Suppressor macrophage (primary cell): ENCODE measurements at regions not wholly inside any gene's neighbourhood (a gene's known extent, or its start where the extent isn't known, plus 50 kb on each side); places are given as distances from the start of the nearest gene placed in this dataset.

Source experiments
- DNase-seq, 4 experiments: peaks; one replicate each; pipeline ENCODE4 v3.0.0-alpha.2; 2020 to 2022

DNA sequence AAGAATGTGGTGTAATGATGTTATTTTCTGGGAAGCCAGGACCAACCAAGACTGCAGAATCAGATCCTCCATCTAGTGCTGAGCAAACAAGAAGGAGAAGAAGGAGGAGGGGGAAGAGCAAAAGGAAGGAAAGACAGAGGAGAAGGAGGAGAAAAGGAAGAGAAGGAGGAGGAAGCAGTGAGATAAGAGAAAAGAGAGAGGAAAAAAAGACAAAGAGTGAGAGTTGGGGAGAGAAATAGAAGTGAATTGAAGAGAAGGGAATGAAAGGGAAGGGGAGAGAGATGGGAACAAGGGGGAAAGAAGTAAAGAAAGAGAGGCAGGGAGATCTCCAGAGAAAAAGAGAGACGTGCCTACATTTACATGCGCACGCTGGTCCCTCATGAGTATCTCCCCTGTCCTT, 153.5 kb downstream of the MN1 start:
- no peak for DNase-seq

DNA sequence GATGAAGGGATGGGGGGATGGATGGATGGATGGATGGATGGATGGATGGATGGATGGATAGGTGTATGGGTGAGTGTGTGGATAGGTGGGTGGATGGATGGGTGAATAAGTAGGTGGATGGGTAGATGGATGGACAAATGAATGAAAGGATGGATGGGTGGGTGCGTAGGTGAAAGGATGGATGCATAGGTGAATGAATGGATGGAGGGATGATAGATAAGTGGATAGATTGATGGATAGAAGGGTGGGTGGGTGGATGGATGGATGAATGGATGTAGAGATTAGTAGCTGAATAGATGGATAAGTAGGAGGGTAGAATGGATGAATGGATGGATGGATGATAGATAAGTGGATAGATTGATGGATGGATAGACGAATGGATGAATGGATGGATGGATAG, 152.7 kb downstream of the MN1 start:
- no peak for DNase-seq

DNA sequence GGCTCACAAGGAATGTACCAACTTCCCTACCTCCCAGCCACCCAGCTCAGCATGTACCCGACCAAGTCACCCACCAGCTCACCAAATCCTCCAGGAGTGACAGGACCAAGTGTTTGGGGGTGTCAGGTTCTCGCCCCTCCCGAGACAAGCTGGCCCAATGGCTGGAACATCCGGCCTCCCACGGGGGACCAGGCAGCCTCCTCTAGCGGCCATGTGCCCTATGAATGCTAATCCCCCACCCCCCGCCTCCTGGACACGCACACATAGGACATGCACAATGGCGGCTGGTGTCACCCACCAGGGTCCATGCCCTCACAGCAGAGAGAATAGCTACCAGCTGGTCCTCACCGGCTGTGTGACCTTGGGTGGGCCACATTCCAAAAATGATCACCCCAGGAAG, 151.0 kb downstream of the MN1 start:
- DNase-seq: no peak

DNA sequence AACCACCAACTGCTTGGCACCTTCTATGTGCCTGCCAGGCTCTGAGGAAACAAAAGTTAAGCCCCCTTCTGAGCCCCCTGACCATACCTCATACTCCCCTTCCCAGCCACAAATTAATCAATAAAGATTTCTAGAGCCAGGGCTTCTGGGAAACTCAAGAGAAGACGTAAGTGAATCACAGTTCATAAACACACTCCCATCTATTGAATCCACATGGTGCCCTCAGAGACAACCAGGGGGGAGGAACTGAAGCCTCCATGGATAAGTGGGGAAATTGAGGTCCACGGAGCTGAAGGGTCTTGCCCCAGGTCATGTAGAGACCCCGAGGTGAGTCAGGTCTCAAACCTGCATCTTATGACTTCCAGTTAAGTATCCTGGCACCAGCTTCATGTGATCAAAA, 150.6 kb downstream of the MN1 start:
- DNase-seq: no peak

DNA sequence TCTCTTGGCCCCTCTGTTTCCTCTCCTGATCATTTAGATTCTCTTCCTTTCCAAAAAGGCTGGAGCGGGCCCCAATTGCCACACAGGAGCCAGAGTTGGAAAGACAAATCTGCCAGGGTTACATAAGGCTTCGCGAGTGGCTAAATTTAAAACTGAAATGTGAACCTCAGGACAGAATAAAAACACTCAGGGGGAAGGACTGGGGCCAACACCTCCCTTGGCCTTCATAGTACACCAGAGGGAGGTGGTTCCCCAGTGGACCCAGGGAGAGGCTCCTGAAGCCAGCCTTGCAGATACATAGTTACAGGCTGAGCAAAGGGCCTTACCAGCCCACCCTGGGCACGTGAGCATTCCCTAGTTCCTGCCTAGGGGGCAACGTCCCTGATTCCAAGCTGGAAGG, 150.1 kb downstream of the MN1 start:
- no peak for DNase-seq

DNA sequence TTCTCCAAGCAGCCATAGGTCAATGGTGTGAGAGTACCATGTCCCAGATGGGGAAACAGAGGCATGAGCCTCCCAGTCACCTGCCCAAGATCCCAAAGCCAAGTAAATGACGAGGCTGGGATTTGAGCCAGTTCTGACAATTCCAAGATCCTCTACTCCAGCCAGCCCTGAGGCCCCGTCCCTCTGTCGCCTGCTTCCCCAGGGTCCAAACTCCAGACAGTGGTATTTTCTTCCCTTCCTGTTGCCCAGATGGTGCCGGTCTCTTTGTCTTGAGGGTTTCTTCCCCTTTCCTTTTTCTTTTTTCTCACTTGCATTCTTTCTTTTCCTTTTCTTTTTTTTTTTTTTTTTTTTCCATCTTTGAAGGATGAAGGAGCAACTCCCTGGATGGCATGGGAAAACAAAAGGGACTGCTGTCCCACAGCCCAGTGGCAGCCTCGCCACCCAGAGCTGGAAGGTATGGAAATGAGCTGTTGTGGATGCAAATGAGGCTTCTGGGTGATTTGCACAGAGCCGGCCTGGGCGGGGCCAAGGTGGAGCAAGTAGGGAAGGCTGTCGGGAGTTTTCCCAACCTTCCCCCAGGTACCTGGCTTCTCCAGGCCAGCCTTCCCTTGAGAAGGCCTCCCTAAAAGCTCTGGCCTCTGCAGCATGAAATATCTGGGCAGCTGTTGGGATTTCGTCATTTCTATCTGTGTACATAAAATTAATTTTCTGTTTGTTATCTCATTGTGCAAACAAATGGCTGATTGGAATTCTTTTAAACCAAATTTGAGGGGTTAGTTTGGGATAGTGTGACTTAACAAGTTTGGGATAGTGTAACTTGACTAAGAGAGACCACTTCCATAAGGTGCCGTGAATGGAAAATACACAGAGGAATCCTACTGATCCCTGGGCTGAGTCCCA, 146.8 kb downstream of the MN1 start:
- DNase-seq: no peak

DNA sequence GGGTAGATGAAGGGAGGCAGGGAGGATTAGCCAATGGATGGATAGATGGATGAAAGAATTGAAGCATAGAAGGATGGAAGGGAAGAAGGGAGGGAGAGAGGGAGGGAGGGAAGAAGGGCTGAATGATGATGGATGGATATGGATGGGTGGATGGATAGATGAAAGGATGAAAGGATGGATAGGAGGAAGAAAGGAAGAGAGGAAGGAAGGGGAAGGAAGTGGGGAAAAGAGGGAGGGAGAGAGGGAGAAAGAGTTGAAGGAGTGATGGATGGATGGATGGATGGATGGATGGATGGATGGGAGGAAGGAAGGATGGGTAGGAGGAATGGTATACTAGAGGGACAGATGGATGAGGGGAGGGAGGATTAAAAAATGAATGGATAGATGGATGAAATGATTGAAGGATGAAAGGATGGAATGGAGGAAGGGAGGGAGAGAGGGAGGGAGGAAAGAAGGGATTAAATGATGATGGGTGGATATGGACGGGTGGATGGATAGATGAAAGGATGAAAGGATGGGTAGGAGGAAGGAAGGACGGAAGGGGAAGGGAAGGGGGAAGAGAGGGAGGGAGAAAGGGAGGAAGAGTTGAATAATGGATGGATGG, 145.9 kb downstream of the MN1 start:
- DNase-seq: no peak

DNA sequence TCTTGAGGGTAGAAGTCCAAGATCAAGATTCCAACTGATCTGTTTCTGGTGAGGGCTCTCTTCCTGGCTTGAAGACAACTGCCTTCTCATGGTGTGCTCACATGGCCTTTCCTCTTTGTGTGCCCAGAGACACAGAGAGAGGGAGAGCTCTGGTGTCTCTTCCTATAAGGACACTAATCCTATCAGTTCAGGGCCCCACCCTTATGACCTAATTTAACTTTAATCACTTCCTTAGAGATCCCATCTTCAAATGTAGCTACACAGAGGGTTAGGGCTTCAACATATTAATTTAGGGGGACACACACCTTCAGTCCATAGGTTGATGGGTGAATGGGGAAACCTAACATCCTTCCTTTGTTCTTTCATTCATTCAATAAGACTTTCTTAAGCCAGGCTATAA, 144.6 kb downstream of the MN1 start:
- DNase-seq: no peak

DNA sequence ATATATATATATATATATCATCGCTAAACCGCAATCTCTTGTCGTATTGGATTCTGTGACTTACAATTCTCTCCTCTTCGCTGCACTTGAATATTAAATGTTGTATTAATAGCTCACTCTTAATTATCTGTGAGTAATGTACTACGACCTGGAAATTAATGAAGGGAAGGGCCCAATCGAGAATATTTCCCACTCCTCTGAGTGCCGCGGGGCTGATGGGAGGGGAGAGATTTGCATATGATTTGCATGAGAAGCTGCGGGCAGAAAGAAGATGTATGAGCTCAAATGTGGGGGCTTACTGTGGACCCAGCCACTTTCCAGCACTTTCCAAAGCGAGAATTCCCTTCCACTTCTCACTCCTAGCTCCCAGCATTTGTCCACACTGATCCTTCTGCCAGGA, 141.2 kb downstream of the MN1 start:
- no peak for DNase-seq

DNA sequence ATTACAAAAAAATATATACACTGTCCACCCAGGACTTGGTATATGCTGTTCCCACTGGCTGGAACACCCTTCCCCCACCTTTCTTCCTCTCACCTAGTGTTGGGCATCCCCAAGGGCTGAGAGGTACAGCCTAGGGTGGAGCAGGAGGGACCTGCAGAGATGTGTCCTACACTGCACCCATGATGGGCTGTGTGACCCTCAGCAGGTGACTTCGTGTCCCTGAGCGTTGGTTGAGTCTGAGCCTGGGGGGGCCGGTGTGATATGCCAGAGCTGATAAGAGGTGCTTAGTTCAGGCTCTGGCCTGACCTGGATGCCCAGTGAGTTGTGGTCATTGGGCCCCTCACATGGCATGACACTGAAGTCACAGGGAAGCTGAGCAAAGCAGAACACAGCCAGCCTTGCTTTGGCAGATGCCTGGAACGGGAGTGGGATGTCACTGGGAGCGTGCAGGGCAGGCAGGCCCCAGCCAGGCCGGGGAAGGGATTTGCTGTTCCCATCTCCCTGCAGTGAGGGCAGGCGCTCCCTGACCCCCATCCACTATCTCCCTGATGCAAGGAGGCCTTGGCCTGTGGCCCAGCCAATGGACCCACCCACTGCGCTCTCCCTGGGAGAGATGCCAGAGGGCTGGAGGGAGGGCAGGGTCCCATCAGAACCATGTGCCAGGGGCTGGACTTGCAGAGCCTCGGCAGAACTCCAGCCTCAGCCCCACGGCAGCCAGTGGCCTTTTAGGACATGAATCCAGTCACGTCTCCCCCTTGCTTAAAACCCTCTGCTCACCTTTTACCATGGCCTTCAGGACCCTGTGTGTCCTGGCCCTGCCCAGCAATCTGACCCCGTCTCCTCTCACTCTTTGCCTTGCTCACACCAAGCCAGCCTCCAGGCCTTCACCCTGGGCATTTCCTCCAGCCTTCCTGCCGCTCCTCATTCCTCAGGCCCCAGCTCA, 138.9 kb downstream of the MN1 start:
- no peak for DNase-seq

DNA sequence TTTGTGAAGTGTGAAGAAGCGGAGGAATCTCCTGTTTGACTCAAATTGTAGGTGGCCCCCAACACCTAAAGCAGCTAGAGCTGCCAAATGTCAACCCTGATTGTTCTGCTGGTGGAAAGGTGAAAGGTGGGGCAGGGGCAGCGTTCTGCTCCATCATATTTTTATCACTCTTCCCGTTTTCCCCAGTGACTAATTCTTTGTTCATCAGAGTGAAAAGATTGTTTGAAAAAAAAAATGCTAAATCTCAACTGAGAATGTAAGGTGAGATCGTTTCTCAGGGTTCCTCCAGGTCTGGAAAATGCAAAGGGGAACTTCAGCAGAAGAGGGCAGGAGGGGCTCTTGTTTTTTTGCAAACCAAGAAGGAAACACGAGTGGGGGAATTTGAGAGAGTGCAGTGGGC, 137.7 kb downstream of the MN1 start:
- DNase-seq: peak in 1 of 4 experiments; percentile 21

DNA sequence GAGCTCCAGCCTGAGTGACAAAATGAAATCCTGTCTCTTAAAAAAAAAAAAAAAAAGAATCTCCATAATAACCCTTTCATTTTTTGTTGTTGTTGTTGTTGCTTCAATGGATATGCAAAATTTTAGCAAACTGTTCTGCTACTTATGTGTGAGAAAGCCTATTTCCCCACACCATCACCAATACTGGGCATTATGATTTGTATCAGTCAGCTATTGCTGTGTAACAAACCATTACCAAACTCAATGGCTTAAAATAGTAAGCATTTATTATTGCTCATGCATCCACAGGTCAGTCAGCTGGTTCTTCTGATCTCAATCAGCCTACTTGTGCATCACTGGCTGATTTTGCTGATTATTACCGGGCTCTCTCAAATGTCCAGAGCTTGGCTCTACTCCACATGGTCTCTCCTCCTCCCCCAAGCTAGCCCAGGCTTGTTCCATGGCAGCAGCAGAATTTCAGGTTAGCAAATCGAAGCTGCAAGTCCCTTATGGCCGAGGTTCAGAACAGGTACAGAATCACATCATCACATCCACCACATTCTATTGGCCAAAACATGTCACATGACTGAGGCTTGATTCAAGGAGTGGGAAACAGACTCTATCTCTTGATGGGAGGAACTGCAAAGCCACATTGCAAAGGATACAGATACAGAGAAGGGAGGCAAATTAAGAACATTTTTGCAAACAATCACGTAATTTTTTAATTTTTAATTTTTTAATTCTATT, 135.1 kb downstream of the MN1 start:
- no peak for DNase-seq

DNA sequence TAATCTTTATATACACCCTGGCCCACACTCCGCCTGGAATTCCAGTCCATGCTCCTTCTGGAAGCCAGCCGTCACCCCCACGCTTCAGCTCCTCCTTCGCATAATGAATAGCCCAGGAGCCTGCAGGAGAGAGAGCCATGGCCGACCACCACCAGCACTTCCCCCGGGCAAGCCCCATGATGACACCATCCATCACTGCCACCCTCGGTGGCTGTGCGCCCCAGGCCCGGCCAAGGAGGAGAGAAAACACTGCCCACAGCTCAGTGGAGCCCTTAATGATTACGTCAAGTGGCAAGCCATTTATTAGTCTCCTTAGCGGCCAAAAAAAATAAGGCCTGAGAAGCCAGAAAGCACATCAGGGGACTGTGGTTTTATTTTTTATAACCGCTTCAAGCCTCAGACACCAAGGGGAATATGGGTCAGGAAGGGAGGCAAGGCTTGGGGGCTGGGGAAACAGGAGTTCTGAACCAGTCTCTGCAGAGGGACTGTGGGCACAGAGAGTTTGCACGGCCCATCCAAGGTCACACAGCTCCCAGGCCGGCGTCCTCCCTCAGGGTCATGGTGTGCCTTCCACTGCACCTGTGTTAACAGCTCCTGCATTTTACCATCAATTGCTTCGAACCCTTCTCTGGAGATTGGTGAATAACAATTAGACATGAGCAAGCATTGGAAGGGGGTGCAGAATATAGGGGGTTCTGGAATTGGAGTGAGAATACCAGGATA, 134.3 kb downstream of the MN1 start:
- peak in 1 of 4 experiments; percentile 24 for DNase-seq

DNA sequence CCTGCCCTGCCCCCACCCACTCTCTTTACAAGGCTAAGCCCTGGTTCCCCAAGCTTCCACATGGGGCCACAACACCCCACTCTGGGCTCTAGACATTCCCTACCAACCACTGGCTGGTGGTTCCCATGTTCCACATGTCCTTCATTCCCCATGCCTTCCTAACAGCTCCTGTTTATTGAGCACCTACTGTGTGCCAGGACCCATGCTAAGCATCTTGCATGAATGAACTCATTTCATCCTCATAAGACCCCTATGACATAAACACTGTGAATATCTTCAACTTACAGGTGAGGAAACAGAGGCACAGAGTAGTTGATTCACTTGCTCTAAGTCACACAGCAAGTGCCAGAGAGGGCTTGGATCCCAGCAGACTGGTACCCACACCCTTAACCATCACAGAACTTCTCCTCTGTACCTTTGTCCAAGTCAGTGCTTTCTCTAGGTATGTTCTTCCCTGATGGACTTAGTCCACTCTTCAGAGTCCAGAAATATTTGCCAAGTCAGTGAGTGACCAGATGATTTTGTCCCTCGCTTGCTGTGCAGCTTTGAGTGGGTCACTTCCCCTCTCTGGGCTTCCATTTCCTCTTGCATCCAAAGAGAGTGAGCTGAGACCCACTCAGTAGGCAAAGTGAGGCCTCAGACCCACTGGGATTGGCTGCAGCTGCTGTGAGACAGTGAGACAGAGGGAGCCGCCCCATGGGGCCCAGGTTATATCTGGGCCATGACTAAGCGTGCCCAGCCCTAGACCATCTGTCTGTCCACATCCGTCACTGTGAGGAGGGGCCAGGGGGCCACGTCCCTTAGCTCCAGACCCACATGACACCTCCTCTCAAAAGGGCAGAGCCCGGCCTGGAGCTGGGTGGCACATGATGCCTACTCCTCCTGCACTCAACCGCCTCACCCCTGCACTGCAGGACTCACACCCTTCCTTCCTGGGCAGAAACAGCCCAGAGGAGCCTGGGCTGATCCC, 132.4 kb downstream of the MN1 start:
- DNase-seq: peak; percentile 71 to 91 (median 80)

DNA sequence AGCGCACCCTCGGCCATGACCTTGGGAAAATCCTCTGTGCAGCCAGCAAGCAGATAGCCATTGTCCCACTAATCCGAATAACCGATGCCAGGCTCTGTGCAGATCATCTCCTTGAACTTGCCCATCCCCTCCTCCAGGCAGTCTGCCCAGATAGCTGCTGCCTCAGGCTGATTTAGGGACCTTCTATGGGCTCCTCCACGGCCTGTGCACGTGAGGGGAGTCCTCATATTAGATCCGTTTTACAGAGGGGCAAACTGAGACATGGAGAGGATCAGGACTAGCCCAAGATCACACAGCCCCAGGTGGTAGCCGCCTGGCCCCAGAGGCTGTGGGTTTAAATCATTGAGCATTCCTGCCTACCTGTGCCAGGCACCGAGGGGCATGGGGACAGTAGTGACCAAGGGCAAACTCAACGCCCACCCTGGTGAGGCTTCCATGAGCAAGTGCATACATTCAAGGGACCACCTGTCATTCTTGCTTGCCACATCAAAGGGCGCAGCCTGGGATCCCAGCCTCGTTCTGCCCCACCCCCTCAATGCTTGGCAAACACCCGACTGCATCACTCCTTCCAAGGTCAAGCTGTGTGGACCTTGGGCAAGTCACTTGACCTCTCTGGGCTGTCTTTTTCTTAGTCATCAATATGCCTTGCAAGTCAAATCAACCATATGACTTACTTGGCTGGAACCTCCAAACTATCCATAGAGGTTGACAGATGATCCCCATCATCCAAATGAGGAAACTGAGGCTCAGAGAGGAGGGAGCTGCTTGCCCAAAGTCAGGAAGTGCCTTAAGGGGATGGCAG, 131.6 kb downstream of the MN1 start:
- peak; percentile 41 to 72 (median 46) for DNase-seq

DNA sequence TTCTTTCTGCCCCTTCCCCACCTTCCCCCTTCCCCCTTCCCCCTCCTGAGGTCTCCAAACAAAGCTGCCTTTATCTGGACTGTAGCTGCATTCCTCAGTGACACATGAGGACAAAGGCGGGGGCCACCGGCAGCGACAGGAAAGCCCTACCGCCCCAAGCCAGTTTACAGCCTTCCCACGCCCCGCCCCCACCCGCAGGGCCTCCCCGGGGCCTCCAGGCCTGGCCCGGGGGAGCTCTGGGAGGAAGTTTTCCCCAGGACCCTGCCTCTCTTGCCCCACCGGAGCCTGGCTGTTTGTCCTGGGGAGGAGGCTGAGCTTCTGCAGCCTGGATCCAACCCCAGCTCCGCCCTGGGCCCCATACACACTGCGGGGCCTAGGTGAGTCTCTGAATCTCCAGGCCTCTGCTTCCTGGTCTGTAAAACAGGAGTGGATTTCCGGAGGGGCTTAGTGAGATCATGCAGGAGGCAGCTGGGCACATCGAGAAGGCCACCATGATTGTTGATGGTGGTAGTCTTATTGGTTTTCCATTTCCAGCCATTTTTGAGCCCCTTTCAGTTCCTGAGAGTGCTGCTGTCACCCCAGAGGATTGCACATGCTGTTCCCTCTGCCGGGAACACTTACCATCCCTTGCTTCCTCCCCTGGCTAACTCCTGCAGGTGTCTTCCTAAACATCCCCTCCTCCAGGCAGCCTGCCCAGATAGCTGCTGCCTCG, 130.7 kb downstream of the MN1 start:
- peak in 3 of 4 experiments; percentile 38 to 49 (median 46) for DNase-seq

DNA sequence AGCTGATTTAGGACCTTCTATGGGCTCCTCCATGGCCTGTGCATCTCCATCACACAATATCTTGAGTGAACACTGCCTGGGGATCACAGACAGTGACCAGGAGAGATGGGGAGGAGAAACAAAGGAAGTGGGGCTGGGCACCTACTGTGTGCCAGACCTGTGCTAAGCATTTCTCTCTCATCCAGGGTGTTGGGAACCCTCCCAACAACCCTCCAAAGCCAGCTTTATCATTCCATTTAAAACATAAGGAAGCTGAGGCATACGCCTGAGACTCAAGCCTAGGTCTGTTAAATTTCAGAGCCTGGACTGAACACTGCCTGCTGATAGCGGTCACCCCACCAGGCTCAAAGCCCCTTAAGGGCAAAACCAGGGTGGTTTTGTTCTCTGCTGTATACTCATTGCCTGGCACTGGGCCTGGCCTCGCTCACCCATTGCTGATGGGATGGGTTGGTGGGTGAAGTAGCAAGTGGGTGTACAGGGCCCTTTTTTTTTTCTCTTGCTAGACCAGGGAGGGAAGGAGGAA, 130.1 kb downstream of the MN1 start:
- no peak for DNase-seq

DNA sequence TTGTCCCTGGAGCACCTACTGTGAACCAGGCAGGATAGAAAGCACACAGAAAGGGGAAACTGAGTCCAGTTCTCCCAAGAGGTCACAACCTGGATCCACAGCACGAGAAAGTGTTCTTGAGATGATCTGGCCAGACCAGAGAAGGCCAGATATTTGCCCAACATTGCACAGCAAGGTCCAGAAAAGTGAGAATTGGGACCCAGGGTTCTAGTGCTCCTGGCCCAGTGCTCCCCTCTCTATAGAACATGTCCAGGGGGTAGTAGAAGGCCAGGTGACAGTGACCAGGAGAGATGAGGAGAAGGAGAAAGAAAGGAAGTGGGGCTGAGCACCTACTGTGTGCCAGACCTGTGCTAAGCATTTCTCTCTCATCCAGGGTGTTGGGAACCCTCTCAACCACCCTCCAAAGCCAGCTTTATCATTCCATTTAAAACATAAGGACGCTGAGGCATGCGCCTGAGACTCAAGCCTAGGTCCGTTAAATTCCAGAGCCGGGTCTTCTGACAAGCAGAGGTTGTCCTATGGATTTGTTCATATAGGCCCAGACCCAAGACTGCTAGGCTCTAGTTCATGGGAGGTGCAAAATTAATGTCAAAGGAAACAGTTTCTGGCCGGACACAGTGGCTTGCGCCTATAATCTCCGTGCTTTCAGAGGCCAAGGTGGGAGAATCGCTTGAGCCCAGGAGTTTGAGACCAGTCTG, 128.7 kb downstream of the MN1 start:
- DNase-seq: no peak
